Right hindlimb (tissue), 1 donor: ENCODE measurements at regions not wholly inside any gene's neighbourhood (a gene's known extent, or its start where the extent isn't known, plus 50 kb on each side); places are given as distances from the start of the nearest gene placed in this dataset.

Experiments used
- DNase-seq: peaks from one replicate; pipeline ENCODE4 v3.0.0-alpha.2; 2018

DNA sequence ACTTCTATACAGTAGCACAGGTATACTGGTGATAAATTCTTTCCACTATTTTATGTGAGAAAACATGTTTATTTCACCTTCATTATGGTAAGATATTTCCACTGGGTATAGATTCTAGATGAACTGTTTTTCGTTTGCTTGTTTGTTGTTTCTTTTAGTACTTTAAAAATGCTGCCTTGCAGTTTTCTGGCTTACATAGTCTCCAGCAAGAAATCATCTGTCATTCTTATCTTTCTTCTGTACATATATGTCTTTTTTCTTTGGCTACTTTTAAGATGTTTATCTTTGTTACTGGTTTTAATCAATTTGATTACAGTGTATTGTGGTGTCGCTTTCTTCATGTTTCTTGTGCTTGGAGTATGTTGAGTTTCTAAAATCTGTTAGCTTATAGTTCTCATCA is 333.3 kb upstream of the HTR2A start:
- DNase-seq, result no peak

DNA sequence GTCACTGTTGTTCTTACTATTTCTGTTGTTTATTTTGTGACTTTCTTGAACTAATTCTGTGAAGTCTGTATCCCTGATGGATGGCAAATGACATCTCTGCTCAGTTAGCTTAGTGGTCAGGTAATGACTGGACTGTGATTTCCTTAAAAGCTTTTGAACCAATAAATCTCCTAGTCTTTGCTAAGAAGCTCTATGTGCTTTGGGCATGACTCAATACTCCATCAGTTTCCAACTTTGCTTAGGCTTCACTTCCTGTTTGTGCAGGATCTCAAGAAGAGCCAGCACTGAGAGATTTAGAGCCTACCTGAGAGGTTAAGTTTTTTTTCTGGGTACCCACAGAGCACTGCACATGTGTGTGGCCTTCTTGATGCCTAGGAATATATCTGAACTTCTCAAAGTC is 329.7 kb upstream of the HTR2A start:
- DNase-seq, result no peak

DNA sequence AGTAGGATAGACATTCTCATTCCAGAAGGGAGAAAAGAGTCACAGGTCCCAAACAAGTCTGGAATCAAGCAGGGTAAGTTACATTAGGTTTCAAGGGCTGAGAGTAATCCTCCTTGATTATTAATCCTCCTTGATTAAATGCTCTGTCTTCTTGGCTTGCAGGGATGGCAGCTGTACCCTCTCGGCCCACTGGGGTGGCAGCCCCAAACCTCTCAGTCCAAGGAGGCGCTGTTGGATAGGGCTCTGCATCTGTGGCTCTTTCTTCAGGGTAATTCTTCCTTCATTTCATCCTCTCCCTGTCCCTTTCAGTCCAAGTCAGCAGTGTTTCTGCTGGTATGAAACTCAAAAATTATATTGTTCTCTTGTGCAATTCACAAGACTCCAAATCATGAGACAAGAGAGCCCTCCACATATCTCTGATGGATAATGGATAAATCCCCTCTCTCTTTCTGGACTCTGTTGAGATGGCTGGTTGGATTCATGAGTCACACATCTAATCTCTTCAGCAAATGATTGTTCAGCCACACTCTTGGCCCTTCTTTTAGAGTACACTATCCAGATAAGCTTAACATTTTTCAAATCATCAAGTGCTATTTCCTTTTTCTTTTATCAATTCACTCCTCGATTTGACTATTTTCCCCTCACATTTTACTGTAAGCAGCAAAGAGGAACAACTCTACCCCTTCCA is 323.7 kb upstream of the HTR2A start:
- no peak for DNase-seq

DNA sequence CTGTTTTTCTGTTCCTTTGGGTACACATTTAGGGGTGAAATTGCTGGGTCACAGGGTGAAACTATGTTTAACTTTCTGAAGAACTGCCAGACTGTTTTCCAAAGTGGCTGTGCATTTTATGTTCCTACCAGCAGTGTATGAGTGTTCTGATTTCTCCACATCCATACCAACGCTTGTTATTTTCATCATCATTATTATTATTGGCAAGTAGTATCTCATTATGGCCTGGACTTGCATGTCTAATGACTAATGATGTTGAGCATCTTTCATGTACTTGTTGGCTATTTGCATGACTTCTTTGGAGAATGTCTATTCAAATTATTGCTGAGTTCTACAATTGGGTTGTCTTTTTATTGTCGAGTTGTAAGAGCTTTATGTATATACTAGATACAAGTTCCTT is 321.8 kb upstream of the HTR2A start:
- DNase-seq, result no peak

DNA sequence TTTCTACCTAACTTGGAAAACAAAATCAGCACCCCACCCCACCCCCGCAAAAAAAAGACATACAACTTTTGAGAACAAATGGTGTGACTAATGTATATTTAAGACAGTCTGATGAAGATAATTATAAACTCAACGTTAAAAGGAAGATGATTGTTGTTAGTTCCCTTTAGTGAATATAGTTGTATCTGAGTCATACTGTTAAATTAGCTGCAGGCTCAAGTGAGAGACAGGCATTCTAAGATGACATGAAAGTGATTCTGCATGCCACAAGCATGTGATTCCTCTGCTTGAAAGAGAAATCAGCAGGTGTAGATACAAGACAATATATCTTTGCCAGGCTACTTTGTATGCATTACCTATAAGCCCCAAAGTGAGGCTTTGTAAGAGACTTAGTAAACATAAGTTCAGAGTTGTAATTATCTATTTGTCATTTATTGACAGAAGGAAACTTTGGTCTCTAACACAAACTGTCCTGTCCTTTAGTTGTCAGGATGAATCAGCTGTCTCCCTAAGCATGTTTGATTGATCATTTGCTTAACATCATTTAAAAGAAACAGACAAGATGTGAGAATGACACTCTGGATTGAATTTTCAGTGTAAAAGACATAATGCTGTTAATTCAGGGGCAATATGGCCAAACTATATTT is 319.4 kb upstream of the HTR2A start:
- no peak for DNase-seq

DNA sequence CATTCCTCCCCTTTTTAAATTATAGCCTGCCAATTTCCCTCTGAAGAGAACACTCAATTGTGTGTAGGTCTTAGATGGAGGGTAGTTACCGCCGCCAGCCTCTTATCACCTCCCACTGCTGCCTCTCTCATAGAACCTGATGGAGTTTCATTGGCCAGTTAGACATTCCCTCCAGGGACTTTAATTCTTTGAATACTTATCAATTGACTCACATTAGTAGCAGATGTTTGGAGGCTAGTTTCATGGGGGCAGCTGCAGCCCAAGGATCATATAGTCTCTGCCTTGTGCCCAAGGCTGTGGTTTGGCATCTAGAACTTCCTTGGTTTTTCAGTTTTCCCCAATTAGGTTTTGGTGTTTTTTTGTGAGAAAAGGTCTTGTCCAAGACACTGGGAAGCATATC is 318.9 kb upstream of the HTR2A start:
- DNase-seq, result no peak

DNA sequence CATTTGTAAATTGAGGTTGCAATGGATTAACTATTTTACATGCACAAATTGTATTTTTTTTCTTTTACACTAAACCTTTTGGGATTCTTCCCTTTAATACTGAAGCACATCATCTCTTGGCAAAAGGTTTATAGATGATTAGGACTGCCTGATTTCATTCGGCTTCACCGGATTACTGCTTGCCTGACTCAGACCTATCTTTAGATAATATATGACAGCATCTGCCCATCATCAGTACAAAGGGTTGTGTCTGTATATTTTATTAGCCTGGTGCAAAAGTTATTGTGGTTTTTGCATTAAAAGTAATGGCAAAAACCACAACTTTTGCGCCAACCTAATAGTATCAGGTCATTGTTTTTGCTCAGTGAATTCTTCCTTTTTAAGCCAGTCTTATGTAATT is 316.2 kb upstream of the HTR2A start:
- DNase-seq, result no peak

DNA sequence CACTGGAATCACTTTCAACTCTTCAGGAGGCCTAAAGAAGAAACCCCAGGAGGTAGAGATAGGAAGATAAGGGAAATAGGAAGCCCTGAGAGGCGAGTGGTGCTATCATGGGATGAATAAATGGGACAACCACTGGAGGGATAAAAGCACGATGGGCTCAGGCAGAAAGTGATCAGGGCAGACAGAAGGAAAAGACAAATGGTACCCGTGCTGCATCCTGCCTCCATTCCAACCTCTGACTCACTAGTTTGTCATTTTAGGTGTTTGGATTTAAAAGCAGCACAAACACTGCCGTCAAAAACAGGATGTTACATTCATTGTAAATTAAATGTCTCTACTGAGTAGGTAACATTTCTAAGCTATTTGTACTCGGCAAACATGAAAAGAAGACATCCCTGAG is 314.3 kb upstream of the HTR2A start:
- DNase-seq, result no peak

DNA sequence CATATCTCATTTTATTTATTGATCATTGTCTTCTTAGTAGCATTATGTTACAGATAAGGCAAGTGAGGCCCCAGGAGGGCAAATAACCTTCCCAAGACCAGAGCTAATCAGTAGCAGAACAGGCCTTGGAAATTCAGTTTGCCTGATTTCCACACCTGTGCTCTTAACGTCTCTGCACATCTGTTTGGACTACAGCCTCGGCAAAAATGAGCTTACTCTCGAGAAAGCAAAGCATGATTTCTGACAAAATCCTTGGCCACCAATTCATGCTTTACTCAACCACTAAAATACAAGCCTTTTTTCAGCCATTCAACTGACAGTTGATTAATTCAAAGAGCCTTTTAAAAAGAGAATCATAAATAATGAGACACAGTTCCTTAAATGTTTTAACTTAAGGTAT is 309.3 kb upstream of the HTR2A start:
- no peak for DNase-seq

DNA sequence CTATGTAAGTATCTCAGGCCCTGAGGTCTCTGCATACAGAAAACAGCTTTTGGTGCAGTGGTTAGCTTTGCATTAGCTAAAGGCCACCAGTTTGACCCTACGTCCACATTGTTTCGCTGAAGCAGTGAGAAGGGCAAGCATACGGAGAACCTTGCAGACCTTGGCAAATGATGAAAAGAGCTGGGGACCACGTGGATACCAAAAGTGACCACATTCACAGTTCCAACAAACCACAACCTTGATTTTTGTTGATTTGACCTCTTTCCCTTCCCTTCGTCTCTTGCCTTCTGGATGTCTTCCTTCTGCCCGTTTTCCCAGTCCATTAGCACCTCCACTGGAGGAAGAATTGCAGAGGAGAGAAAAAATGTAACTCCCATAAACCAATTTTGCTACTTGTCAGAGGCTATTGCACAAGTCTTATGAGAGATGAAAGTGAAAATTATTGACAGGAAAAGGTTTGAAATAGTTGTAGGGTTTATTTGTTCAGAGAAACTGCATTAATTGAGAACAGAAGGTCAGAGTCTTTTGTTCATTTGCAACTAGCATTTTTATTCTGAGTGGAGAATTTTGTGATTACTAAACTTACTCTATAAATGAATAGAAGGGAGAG is 293.9 kb upstream of the HTR2A start:
- DNase-seq, result no peak

DNA sequence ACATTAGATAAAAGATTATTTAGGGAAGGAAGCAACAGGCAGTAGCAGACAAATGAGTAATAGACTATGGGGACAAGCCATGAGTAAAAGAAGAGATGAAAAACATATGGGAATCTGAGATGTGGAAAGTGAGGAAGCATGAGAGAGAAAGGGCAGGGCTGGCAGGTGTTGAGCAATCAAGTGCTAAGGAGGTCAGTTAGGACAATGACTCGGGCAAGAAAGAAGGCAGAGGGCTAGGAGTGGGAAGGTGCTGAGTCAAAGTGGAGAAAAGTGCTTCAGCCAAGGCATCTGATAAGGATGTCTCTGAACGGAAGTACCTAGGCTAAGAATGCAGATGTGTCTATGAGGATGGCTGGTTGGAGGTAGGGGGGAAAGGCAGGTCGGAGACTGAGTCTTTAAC is 291.9 kb upstream of the HTR2A start:
- DNase-seq, result no peak

DNA sequence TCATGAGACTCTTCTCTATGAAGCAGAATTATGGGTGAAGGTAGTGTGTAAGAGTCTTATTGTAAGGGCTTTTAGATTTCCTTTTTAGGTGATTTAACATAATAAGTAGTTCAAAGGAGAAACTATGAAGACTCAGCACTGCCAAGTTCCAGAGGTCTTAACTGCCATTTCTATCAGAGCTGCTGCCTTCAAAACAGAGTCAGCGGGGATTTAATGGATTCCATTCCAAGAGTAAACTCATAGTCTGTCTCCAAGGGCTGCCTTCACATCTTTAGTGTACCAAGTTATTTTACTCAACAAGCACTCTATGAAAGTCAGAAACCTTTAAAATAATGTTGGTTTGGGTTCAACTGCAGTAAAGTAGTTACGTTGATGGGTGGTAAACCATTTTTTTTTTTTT is 289.6 kb upstream of the HTR2A start:
- DNase-seq, result no peak

DNA sequence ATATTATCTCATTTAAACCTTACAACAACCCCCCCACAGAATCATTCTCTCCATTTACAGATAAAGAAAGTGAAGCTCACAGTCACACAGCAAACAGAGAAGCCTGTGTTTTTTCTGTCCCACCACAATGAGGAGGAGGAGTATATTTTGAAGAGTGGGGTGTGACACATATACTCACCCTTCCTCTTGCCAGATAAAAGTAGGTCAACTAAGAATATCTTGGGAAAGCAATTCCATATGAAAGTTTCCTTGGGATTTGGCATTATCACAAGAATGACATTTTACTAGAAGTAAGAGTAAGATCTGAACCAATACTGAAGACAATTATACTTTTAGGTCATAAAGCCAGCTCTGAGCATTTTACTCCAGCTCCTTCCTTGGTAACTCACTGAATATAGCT is 287.5 kb upstream of the HTR2A start:
- DNase-seq, result no peak

DNA sequence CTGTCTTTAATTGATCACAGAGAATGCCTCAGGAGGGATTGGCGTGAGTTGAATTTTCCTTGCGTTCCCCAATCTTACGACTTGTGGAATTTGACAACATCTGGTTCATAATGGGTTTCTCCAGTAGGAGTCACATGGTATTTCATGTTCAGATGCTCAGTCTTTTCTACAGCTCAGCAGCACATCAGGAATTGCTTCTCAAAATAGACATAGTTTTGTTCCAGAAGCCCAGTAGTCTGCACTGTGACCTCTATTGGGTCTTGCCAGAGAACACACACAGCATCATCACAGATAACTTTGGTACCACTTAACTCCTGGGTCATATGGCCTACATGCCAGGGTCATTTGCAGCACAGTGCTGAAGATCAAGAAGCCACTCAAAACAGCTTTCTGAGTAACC is 282.5 kb upstream of the HTR2A start:
- no peak for DNase-seq

DNA sequence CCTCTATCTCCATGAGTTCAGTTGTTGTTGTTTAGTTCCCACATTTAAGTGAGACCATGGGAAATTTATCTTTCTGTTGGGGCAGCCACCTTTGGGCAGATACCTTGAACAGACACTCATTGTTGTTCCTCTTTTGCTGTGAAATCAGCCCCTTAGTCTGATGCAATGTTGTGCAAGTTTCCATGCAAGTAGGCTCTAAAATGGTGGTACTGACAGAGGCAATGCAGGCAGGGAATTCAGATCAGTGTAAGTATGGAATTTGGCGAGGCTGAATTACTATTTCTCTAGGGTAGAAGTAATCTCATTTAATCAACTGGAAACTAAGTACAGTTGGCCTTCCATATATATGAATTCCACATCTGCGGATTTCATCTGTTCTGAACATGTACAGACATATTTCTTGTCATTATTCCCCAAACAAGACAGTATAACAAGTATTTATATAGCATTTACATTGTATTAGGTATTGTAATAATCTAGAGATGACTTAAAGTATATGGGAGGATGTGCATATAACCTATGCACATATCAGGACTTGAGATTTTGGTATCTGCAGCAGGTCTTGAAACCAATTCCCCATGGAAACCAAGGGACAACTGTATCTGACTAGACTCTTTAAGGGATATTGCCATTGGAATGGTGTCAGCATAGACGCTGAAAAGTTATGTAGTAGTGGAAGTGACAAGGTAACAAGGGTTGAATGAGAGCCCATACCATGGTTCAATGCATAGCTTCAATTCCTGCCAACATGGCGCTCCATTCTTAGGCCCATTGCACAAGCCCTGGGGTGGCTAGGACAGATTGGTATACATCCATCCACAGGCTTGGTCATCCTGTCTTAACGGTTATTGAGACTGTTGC is 281.5 kb upstream of the HTR2A start:
- no peak for DNase-seq

DNA sequence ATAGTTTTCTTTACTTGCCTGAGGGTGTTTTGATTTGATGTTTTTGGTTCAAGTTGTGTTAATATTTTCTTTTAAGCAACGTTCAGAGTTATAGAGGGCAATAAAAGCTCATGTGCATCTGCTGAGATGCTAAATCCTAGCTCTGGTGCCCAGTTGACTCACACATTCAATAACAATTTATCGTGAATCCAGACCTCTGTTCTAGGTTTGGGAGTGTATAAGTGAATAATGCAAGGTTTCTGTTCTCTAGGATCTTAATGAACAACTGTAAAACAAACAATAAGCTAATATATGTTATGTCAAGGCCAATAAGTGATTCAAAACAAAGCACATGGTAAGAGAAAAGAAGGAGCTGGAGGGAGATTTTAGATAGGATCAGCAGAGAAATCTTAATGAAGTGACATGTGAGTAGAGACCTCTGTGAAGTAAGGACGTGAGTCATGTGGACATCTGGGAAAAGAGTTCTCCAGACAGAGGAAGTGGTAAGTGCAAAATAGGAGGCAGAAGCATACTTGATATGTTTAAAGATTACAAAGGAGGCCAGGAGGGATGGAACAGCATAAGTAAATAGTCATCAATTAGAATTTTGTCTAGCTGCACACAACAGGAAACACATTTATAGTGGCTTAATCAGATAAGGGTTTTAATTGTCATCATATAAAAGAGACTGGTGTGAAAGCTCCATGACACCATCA is 278.5 kb upstream of the HTR2A start:
- no peak for DNase-seq

DNA sequence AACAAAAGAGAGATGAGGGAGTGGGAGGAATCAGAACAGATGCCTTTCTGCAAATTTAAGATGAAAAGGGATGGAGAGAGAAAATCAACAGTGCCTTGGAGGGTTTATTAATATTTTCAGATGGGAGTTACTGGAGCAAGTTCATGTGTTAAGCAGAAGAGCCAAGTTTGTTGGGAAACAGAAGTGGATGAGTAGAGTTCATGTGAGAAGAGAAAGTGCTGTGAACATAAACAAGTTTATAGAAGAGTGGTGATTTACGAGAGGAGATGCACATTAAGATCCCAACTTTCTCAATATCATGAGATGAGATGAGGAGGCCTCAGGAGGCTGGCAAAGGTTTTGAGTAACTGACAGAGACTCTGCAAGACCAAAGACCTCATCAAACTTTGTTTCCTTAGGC is 274.1 kb upstream of the HTR2A start:
- DNase-seq, result no peak

DNA sequence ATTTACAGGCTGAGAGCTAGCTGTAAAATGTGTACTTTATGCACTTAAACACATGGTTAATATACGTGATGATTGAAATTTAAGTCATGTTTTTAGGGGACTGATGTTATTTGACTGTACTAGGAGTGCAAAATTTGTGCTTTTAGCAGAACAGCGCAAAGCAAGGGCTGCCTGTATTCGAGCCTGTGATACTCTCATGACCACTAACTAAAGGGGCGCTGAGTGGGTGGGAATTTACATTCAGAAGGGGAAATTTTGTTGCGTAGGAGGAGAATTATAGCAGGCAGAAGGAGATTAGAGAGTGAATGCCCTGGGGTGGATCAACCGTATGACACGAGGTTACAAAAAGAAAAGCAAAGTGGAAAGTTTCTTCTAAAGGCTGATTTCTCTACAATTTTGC is 271.8 kb upstream of the HTR2A start:
- no peak for DNase-seq

DNA sequence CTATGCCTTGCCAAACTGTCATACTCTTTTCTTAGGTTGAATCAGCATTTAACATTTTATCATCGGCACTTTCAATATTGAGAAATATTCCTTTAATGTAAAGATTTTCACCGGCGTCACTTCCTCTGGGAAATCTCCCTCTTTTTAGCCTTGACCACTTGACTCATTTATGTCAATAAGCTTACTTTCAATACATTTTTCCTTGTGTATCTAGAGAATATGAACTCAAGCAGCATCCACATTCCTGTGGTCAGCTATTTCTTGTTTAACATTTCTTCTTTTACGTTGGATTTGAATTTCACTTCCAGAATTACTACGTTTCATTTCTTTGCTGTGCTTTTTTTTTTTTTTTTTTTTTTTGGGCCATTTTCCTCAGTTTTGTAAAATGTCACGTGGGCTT is 271.2 kb upstream of the HTR2A start:
- DNase-seq, result no peak

DNA sequence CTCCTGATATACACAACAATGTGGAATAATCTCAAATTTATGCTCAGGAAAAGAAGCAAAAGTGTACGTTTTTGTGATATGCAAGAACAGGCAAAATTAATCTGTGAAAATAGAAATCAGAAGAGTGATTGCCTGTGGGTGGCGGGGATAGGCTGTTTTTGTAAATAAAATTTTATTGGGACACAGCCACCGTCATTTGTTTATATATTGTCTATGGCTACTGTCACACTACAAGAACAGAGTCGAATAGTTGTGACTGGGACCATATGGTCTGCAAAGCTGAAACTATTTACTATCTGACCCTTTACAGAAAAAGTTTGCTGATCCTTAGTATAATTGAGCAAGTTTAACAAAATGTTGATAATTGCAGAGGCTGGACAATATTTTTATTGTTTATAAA is 269.5 kb upstream of the HTR2A start:
- DNase-seq, result no peak

DNA sequence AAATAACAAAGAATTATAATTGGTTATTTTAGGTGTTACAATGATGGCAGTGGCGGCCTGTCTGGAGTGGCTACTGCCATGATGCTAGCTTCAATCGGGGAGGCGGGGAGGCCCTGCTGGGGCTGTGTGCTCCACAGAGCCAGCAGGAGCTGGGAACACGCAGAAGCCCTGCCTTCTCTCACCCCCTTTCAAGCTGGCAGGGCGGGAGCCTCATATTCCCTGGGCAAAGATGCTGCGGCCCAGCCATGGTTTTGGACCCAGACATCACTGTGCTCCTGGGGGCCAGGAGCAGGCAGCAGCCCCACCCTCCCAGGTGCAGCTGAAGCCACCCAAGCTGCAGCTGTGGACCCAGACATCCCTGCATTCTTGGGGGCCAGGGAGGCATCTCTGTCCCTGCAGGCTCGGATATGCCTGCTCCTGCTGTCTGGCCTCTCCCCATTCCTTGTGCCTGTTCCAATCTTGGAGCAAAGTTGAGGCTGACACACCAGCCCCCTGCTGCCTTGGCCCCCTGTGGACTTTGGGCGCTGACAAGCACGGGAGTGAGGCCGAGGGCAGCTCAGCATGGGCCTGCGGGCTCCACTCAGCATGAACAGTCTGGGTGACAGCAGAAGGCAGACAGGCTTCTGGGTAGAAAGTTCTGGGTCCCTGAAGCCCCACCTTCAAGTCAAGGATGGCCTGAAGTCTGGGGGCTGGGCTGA is 263.1 kb upstream of the HTR2A start:
- no peak for DNase-seq

DNA sequence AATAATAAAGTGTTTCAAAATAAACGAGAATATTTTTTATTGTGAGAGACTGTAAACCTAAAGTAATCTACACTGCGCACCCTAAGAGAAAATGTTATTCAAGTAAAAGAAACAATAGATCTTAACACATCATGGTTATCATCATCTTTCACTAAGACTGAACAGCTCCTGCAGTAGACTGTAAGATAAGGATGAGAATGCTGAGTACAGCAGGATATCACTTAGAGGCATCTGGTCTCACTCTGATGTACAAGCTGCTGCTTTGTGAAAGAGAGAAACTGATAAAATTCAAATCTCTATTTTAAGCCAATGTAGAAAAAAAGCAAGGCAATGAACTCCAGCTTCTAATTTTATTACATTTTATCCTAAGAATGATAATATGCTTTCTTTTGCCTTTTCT is 261.7 kb upstream of the HTR2A start:
- DNase-seq, result no peak

DNA sequence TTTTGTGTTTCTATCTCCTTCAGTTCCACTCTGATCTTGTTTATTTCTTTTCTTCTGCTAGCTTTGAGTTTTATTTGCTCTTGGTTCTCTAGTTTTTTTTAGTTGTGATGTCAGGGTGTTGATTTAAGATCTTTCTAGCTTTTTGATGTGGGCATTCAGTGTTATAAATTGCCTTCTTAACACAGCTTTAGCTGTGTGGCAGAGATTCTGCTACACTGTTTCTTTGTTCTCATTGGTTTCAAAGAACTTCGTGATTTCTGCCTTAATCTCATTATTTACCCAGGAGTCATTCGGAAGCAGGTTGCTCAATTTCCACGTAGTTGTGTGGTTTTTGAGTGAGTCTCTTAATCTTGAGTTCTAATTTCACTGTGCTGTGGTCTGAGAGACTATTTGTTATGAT is 251.7 kb upstream of the HTR2A start:
- DNase-seq, result no peak
